ENCODE measurements at regions not wholly inside any gene's neighbourhood (a gene's known extent, or its start where the extent isn't known, plus 50 kb on each side); places are given as distances from the start of the nearest gene placed in this dataset.

DNA sequence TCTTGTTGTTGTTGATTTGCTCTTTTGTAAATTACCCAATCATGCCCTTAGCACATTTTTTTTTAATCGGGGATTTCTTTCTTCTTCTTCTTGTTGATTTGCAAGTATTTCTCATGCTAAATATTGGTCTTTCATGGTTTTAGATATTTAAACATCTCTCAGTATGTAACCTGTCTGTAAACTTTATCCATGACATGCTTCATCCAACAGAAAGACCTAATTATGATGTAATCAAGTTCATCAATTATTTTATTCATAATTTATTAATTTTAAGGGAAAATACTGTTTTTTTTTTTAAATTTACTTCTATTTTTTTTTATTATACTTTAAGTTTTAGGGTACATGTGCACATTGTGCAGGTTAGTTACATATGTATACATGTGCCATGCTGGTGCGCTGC, 69.8 kb downstream of the TNFSF18 start:
- no peak for DNase-seq (ENCODE audit: low read depth)

All from fibroblast of gingiva (primary cell).